HPDE6-E6E7 (cell line): ENCODE measurements at regions not wholly inside any gene's neighbourhood (a gene's known extent, or its start where the extent isn't known, plus 50 kb on each side); places are given as distances from the start of the nearest gene placed in this dataset.

Experiments
- DNase-seq: peaks from one replicate; pipeline ENCODE4 v3.0.0; 2011; ENCODE audit warnings: missing footprints; ENCODE audit errors: extremely low spot score

GRCh38 chr2:138440759-138441158, 60.8 kb upstream of the SPOPL start:
- DNase-seq, result no peak

- DNase-seq, result no peak
These were observed 59.7 kb upstream of the SPOPL start for GRCh38 chr2:138441916-138442315.

GRCh38 chr2:138444411-138444810, 57.2 kb upstream of the SPOPL start:
- no peak for DNase-seq

DNA sequence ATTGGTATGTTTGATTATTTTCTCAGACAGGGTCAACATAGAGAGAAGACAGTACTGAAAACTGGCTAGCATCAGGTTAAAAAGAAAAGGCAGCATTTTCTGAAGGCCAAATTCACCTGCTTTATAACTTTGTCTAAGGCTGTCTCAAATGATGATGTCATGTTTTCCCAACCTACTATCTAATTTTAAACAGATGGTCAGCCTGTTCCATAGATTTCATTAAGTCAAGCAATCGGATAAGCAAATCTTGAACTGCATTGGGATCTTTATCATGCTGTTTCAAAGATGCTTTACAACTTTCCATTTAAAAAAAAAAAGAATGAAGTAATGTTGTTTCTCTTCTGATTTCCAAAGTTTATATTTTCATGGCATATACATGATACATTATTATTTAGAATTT, 56.3 kb upstream of the SPOPL start:
- no peak for DNase-seq

DNA sequence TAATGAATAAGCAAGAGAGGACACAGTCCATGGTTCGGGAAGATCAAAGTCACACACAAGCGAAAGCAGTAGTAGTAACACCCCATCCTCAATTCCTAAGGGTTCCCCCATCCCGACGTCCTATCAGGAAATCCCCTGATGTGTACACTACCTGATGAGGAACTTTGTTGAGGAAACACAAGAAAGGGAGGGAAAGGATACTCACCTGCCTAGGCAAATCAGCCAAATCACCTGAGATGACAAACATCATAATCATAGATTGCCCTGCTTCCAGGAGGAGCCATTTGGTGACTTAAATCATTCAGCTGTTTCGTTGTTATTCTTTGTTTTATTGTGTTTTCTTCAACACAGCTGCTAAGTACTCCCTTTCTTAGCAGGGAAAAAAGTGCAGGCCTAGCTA, 55.5 kb upstream of the SPOPL start:
- no peak for DNase-seq

DNA sequence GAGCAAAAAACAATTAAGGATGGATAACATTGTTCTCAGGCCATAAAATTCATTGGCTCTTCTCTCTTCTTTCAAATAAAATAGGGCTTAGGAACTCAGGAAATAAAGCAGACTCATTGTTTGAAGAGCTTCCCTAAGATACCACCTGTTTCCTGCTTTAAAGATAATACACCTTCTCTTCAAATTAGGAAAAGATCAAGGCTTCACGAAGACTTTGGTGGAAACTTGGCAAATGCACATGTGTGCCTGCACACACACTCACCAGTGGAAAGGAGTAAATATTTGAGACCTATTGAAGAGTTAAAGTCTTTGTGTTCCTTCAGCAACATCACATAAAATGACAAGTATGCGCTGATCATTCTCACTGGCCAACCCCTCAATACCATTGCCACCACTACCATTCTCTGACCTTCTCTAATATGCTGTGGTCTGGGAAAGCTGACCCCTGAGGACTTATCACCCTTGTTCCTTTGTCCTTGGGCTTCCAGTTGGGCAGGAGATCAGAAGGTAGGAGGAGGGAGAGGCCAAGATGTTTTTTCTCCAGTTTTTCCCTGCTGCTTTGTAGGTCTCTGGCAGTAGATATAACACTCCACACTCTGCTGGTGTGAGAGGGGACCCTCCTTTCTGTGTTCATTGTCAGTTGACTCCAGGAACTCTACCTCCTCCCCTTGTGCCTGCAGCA, 53.5 kb upstream of the SPOPL start:
- no peak for DNase-seq
